ENCODE measurements at regions not wholly inside any gene's neighbourhood (a gene's known extent, or its start where the extent isn't known, plus 50 kb on each side); places are given as distances from the start of the nearest gene placed in this dataset.

DNA sequence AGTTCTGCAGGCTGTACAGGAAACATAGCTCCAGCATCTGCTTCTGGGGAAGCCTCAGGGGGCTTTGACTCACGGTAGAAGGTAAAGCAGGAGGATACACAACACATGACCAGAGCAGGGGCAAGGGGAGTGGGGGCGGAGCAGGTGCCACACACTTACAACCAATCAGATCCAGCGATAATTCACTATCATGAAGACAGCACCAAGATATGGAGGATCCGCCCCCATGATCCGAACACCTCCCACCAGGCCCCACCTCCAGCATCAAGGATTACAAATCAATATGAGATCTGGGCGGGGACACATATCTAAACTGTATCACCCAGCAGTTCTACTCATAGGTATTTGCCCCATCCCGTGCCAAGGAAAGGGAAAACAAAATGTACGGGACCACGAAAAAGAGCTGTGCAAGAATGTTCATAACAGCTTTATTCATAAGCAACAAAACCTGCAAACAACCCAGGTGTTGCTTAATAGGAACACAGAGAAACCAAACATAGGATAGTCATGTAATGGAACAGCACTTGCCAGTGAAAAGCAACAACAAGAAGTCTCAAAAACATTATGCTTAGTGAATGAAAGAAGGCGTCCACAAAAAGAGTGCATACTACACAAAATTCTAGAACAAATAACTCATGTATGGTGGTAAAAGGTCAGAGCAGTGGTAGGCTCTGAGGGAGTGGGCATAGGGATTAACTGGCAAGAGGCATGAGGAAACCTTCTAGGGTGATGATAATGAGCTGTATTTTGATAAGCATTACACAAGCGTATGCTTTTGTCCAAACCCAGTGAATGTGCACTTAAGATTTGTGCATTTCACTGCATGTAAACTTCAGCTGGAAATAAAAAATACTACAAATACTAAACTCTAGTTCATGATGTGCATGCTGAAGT, 130.9 kb upstream of the FAM9B start:
- H3K4me3 ChIP-seq, result no peak overlapping the region
- intact Hi-C loops (cut with DNase I), result no loop called here
- no peak for ATAC-seq
- no peaks in the 10 kb centered on the region for H3K4me1 ChIP-seq
- no peaks in the 10 kb centered on the region for H3K36me3 ChIP-seq (ENCODE audit: insufficient read depth in 1 of 2, low read depth in 1 of 2)
- 82 to 93% (median 90%) methylated on average over 11 of the region's 11 CpGs for WGBS, 3 donors
- DNase-seq, result no peak
- peaks cover 6% of the 10 kb centered on the region for H3K9me3 ChIP-seq
- H3K27ac ChIP-seq, result no peak overlapping the region
- H3K27me3 ChIP-seq (ENCODE audit: insufficient read depth in 3 of 3, low read length in 2 of 3), result no peaks in the 10 kb centered on the region
- TF ChIP-seq, protein P1, sequence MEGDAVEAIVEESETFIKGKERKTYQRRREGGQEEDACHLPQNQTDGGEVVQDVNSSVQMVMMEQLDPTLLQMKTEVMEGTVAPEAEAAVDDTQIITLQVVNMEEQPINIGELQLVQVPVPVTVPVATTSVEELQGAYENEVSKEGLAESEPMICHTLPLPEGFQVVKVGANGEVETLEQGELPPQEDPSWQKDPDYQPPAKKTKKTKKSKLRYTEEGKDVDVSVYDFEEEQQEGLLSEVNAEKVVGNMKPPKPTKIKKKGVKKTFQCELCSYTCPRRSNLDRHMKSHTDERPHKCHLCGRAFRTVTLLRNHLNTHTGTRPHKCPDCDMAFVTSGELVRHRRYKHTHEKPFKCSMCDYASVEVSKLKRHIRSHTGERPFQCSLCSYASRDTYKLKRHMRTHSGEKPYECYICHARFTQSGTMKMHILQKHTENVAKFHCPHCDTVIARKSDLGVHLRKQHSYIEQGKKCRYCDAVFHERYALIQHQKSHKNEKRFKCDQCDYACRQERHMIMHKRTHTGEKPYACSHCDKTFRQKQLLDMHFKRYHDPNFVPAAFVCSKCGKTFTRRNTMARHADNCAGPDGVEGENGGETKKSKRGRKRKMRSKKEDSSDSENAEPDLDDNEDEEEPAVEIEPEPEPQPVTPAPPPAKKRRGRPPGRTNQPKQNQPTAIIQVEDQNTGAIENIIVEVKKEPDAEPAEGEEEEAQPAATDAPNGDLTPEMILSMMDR (IDR thresholded peaks at IDR 0.05), result no peak

GRCh38 chrX:9166584-9166944, 132.6 kb upstream of the FAM9B start:
- WGBS, 3 donors, result 81 to 100% (median 92%) methylated on average over 1 of the region's 1 CpG
- ATAC-seq, result no peak
- Histone ChIP-seq H3K36me3 (ENCODE audit: insufficient read depth in 1 of 2, low read depth in 1 of 2) (no peaks in the 10 kb centered on the region), H3K4me1 (no peaks in the 10 kb centered on the region), H3K27ac (no peak overlapping the region), H3K9me3 (peaks cover 6% of the 10 kb centered on the region), H3K4me3 (no peak overlapping the region), H3K27me3 (ENCODE audit: insufficient read depth in 3 of 3, low read length in 2 of 3) (no peaks in the 10 kb centered on the region)
- intact Hi-C loops (cut with DNase I), result no loop called here
- TF ChIP-seq, protein P1 (IDR thresholded peaks at IDR 0.05), result no peak
- DNase-seq, result no peak

- no peak overlapping the region for H3K27ac ChIP-seq
- H3K27me3 ChIP-seq (ENCODE audit: insufficient read depth in 3 of 3, low read length in 2 of 3), result no peaks in the 10 kb centered on the region
These were observed 138.0 kb upstream of the FAM9B start for GRCh38 chrX:9171841-9172463.

GRCh38 chrX:9172464-9172850, 138.5 kb upstream of the FAM9B start:
- DNase-seq, result no peak
- Histone ChIP-seq H3K4me1 (no peaks in the 10 kb centered on the region), H3K27ac (no peak overlapping the region), H3K27me3 (ENCODE audit: insufficient read depth in 3 of 3, low read length in 2 of 3) (no peaks in the 10 kb centered on the region), H3K36me3 (ENCODE audit: insufficient read depth in 1 of 2, low read depth in 1 of 2) (no peaks in the 10 kb centered on the region), H3K9me3 (peaks cover under 1% of the 10 kb centered on the region), H3K4me3 (no peak overlapping the region)
- WGBS, 3 donors, result 90 to 93% (median 91%) methylated on average over 6 of the region's 6 CpGs
- intact Hi-C loops (cut with DNase I), result no loop called here
- no peak for ATAC-seq
- TF ChIP-seq, protein P1 (IDR thresholded peaks at IDR 0.05), result no peak

More at GRCh38 chrX:9171841-9172463, 138.0 kb upstream of the FAM9B start:
- intact Hi-C loops (cut with DNase I), result no loop called here
- Histone ChIP-seq H3K4me1 (no peaks in the 10 kb centered on the region), H3K36me3 (ENCODE audit: insufficient read depth in 1 of 2, low read depth in 1 of 2) (no peaks in the 10 kb centered on the region), H3K9me3 (peaks cover 6% of the 10 kb centered on the region), H3K4me3 (no peak overlapping the region)
- TF ChIP-seq, protein P1 (IDR thresholded peaks at IDR 0.05), result no peak
- no peak for ATAC-seq
- DNase-seq, result no peak
- 58 to 63% (median 59%) methylated on average over 7 of the region's 7 CpGs for WGBS, 3 donors

Measured in psoas muscle (tissue), 7 donors.